ENCODE measurements at regions not wholly inside any gene's neighbourhood (a gene's known extent, or its start where the extent isn't known, plus 50 kb on each side); places are given as distances from the start of the nearest gene placed in this dataset.

DNA sequence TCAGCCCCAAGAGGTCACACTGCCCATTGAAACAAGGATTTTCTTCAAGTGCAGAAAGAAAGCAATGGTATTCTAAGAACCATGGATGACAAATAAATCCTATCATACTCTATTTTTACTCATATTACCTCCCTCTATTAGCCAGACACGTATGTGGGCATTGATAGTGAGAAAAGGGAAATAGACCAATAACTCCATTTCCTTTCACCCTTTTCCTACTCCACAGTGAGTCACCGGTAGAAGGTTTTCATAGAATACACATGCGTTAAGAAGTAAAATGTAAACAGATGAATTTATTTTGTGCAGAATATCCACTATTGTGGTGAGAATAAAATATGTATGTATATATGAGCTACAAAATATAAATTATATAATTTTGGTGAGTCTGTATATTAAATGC is 568.9 kb upstream of the ADGRL4 start:
- TF ChIP-seq, protein P1, sequence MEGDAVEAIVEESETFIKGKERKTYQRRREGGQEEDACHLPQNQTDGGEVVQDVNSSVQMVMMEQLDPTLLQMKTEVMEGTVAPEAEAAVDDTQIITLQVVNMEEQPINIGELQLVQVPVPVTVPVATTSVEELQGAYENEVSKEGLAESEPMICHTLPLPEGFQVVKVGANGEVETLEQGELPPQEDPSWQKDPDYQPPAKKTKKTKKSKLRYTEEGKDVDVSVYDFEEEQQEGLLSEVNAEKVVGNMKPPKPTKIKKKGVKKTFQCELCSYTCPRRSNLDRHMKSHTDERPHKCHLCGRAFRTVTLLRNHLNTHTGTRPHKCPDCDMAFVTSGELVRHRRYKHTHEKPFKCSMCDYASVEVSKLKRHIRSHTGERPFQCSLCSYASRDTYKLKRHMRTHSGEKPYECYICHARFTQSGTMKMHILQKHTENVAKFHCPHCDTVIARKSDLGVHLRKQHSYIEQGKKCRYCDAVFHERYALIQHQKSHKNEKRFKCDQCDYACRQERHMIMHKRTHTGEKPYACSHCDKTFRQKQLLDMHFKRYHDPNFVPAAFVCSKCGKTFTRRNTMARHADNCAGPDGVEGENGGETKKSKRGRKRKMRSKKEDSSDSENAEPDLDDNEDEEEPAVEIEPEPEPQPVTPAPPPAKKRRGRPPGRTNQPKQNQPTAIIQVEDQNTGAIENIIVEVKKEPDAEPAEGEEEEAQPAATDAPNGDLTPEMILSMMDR (IDR thresholded peaks at IDR 0.05; ENCODE audit: low read depth, low read length, missing control alignments) = no peak
- no peak overlapping the region for H3K4me3 ChIP-seq (replicated peaks; ENCODE audit: low read depth, low read length)
- no peak for DNase-seq (ENCODE audit: extremely low read depth, low read depth)

DNA sequence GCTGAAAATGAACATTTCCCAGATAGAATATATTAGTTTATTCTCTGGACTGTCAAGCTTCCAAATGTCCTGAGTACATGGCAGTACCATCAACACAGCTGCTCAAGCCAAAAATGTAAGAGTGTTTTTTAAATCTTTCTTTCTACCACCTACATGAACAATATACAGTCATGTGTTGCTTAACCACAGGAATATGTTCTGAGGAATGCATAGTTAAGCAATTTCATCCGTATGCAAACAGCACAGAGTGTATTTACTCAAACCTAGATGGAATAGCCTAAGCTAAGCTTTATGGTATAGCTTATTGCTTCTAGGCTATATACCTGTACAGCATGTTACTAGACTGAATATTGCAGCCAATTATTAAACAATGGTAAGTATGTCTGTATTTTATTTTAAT is 561.9 kb upstream of the ADGRL4 start:
- TF ChIP-seq, protein P1 (IDR thresholded peaks at IDR 0.05; ENCODE audit: low read depth, low read length, missing control alignments) = no peak
- H3K4me3 ChIP-seq (replicated peaks; ENCODE audit: low read depth, low read length) = no peak overlapping the region
- no peak for DNase-seq (ENCODE audit: extremely low read depth, low read depth)

DNA sequence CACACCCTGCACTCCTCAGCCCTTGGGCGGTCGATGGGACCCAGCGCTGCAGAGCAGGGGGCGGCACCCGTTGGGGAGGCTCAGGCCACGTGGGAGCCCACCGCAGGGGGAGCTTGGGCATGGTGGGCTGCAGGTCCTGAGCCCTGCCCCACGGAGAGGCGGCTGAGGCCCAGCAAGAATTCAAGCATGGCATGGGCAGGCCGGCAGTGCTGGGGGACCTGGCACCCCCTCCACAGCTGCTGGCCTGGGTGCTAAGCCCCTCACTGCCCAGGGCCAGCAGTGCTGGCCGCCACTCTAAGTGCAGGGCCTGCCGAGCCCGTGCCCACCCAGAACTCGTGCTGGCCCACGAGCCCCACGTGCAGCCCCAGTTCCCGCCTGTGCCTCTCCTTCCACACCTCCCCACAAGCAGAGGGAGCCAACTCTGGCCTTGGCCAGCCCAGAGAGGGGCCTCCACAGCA is 555.0 kb upstream of the ADGRL4 start:
- TF ChIP-seq, protein P1 (IDR thresholded peaks at IDR 0.05; ENCODE audit: low read depth, low read length, missing control alignments) = no peak
- no peak for DNase-seq (ENCODE audit: extremely low read depth, low read depth)

DNA sequence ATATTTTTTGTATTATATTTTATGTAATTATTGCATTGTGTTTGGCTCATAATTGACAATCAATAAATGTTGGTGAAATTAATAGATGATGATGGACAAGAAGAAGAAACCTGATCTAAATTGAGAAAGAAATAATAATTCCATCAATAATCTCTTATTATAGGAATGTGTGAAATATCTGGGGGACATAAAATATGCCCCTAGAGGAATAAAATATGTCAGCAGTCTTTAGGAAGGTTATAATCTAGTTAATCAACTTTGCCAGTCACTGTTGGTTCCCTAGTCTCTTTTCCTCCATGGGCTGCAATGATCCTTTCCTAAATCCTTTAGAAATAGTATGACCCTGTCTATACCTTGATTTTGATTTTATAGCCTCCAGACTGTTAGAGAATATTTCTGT is 549.7 kb upstream of the ADGRL4 start:
- DNase-seq (ENCODE audit: extremely low read depth, low read depth) = no peak
- TF ChIP-seq, protein P1 (IDR thresholded peaks at IDR 0.05; ENCODE audit: low read depth, low read length, missing control alignments) = no peak
- H3K4me3 ChIP-seq (replicated peaks; ENCODE audit: low read depth, low read length) = no peak overlapping the region

More for the DNA sequence above, 555.0 kb upstream of the ADGRL4 start:
- H3K4me3 ChIP-seq (replicated peaks; ENCODE audit: low read depth, low read length) = no peak overlapping the region

DNA sequence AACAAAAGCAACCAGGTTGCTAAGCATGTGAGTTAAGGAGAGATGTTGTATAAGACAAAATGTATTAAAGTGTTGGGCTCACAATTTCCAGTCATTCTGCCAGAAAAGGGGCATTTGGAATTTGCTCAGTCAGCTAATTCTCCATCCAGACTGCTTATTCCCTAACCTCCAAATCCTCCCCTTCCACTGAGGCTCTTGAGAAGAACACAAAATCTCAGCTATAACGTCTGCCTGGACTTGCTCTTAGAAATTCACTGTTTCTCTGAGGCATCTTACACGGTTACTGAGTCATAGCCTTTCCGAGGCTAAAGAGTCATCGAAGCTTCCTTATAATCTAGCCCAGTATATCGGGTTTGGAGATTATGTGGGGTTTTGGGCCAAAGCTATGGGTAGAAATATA is 548.2 kb upstream of the ADGRL4 start:
- H3K4me3 ChIP-seq (replicated peaks; ENCODE audit: low read depth, low read length) = no peak overlapping the region
- DNase-seq (ENCODE audit: extremely low read depth, low read depth) = no peak
- TF ChIP-seq, protein P1 (IDR thresholded peaks at IDR 0.05; ENCODE audit: low read depth, low read length, missing control alignments) = no peak

DNA sequence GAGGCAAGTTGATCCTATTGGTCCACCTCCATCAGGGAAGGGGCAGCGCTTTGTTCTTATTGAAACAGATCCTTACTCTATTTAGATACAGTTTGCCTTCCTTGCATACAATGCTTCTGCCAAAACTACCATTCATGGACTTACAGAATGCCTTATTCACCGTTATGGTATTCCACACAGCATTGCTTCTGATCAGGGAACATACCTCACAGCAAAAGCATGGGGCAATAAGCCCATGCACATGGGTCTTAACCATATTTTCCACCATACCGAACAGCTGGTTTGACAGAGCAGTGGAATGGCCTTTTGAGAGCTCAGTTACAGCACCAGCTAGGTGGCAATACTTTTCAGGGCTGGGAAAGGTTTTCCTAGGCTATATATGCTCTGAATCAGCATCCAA is 544.8 kb upstream of the ADGRL4 start:
- TF ChIP-seq, protein P1 (IDR thresholded peaks at IDR 0.05; ENCODE audit: low read depth, low read length, missing control alignments) = no peak
- H3K4me3 ChIP-seq (replicated peaks; ENCODE audit: low read depth, low read length) = no peak overlapping the region
- no peak for DNase-seq (ENCODE audit: extremely low read depth, low read depth)

DNA sequence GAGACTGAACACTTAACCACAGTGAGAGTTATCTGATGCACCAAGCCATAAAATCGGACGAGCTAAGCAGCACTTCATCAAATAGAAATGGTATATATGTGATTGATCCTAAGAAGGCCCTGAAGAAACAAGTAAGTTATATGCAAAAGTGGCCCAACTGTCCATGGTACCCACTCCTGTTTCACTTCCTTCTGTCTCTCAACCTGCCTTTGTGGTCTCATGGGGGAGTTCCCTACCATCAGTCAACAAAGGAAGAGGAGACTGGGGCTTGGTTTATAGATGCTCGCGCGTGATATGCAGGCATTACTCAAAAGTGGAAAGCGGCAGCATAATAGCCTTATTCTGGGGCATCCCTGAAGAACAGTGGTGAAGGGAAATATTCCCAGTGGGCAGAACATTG is 543.9 kb upstream of the ADGRL4 start:
- DNase-seq (ENCODE audit: extremely low read depth, low read depth) = no peak
- TF ChIP-seq, protein P1 (IDR thresholded peaks at IDR 0.05; ENCODE audit: low read depth, low read length, missing control alignments) = no peak
- H3K4me3 ChIP-seq (replicated peaks; ENCODE audit: low read depth, low read length) = no peak overlapping the region
